HL-60 (cell line): ENCODE measurements at regions not wholly inside any gene's neighbourhood (a gene's known extent, or its start where the extent isn't known, plus 50 kb on each side); places are given as distances from the start of the nearest gene placed in this dataset.

Experiments
- DNase-seq, 2 experiments: peaks; one replicate each; pipeline ENCODE4 v3.0.0-alpha.2; 2010 to 2020; ENCODE audit warnings: low read depth in 1 of 2, low spot score in 1 of 2
- H3K27ac ChIP-seq: fragments of 250-450 bp; sonication (Bioruptor Pico); replicated peaks from 2 replicates; pipeline ENCODE4 v1.5.1; 2020; ENCODE audit warnings: mild to moderate bottlenecking, moderate library complexity
- H3K27me3 ChIP-seq: fragments of 250-450 bp; sonication (Bioruptor Pico); 2 replicates; pipeline ENCODE4 v1.5.1; 2021; ENCODE audit warnings: mild to moderate bottlenecking, moderate library complexity; ENCODE audit not compliant: insufficient read depth, poor library complexity, severe bottlenecking
- H3K4me3 ChIP-seq: replicated peaks from 2 replicates; pipeline ENCODE4 v1.5.1; 2011; ENCODE audit warnings: mild to moderate bottlenecking, control low read depth, low read length; ENCODE audit not compliant: insufficient read depth
- CTCF ChIP-seq: IDR thresholded peaks from one replicate; pipeline ENCODE4 v1.5.1; 2011; ENCODE audit warnings: low read length, control low read depth, inconsistent platforms; ENCODE audit not compliant: insufficient read depth
- GABPA ChIP-seq: IDR thresholded peaks from 2 replicates; pipeline ENCODE4 v1.6.1; 2012; ENCODE audit warnings: low read depth
- POLR2AphosphoS5 ChIP-seq: IDR thresholded peaks from 2 replicates; pipeline ENCODE4 v1.6.1; 2012; ENCODE audit warnings: low read depth
- REST ChIP-seq: IDR thresholded peaks from 2 replicates; pipeline ENCODE4 v1.6.1; 2012; ENCODE audit warnings: low read depth; ENCODE audit not compliant: insufficient replicate concordance
- SPI1 ChIP-seq: IDR thresholded peaks from 2 replicates; pipeline ENCODE4 v1.6.1; 2012; ENCODE audit warnings: low read depth, mild to moderate bottlenecking, borderline replicate concordance

GRCh38 chr7:21215307-21215706 is 212.6 kb upstream of the SP4 start:
- Histone ChIP-seq H3K27me3 (no peaks in the 10 kb centered on the region), H3K4me3 (no peak overlapping the region), H3K27ac (no peak overlapping the region)
- no peak for DNase-seq
- TF ChIP-seq POLR2AphosphoS5 = no peak
- no peak for TF ChIP-seq SPI1
- no peak for TF ChIP-seq REST
- TF ChIP-seq CTCF = no peak
- TF ChIP-seq GABPA = no peak

GRCh38 chr7:21217365-21217764 is 210.5 kb upstream of the SP4 start:
- Histone ChIP-seq H3K4me3 (no peak overlapping the region), H3K27ac (no peak overlapping the region), H3K27me3 (no peaks in the 10 kb centered on the region)
- DNase-seq = no peak
- TF ChIP-seq GABPA = no peak
- no peak for TF ChIP-seq CTCF
- no peak for TF ChIP-seq POLR2AphosphoS5

- no peak for TF ChIP-seq GABPA
- no peak for TF ChIP-seq CTCF
- TF ChIP-seq REST = no peak
- TF ChIP-seq POLR2AphosphoS5 = no peak
- TF ChIP-seq SPI1 = no peak
- no peak overlapping the region for H3K4me3 ChIP-seq
Observed at GRCh38 chr7:21218155-21218554, 209.7 kb upstream of the SP4 start.

GRCh38 chr7:21221130-21221529 is 206.8 kb upstream of the SP4 start:
- Histone ChIP-seq H3K27ac (no peak overlapping the region), H3K4me3 (no peak overlapping the region), H3K27me3 (no peaks in the 10 kb centered on the region)
- DNase-seq = no peak
- TF ChIP-seq SPI1 = no peak
- TF ChIP-seq GABPA = no peak
- no peak for TF ChIP-seq CTCF
- TF ChIP-seq POLR2AphosphoS5 = no peak
- TF ChIP-seq REST = no peak

More at GRCh38 chr7:21218155-21218554, 209.7 kb upstream of the SP4 start:
- Histone ChIP-seq H3K27me3 (no peaks in the 10 kb centered on the region), H3K27ac (no peak overlapping the region)
- DNase-seq = no peak
